Jurkat, Clone E6-1 (cell line): ENCODE measurements at regions not wholly inside any gene's neighbourhood (a gene's known extent, or its start where the extent isn't known, plus 50 kb on each side); places are given as distances from the start of the nearest gene placed in this dataset.

Experiments used
- DNase-seq: peaks from one replicate; pipeline ENCODE4 v3.0.0-alpha.2; 2011; ENCODE audit warnings: low read depth, low spot score
- H3K4me3 ChIP-seq: 2 replicates; pipeline ENCODE4 v1.5.1; 2011; ENCODE audit warnings: mild to moderate bottlenecking, low read length, control low read depth, moderate library complexity

GRCh38 chr4:24637173-24637572 lies 52.8 kb upstream of the DHX15 start:
- DNase-seq: no peak

GRCh38 chr4:24638396-24638875 lies 54.1 kb upstream of the DHX15 start:
- DNase-seq: no peak
- H3K4me3 ChIP-seq: no peak overlapping the region

More at GRCh38 chr4:24637173-24637572, 52.8 kb upstream of the DHX15 start:
- H3K4me3 ChIP-seq: no peak overlapping the region

GRCh38 chr4:24639714-24640113 lies 55.4 kb upstream of the DHX15 start:
- no peak for DNase-seq
- H3K4me3 ChIP-seq: no peak overlapping the region

- DNase-seq: no peak
- no peak overlapping the region for H3K4me3 ChIP-seq
Measured at GRCh38 chr4:24640366-24640765, 56.0 kb upstream of the DHX15 start.

- H3K4me3 ChIP-seq: no peak overlapping the region
- DNase-seq: no peak
Measured at GRCh38 chr4:24642981-24643547, 58.7 kb upstream of the DHX15 start.

- DNase-seq: no peak
Measured at GRCh38 chr4:24643774-24644520, 59.6 kb upstream of the DHX15 start.

GRCh38 chr4:24644983-24645764 lies 60.8 kb upstream of the DHX15 start:
- no peak overlapping the region for H3K4me3 ChIP-seq
- DNase-seq: no peak

More at GRCh38 chr4:24643774-24644520, 59.6 kb upstream of the DHX15 start:
- H3K4me3 ChIP-seq: no peak overlapping the region

DNA sequence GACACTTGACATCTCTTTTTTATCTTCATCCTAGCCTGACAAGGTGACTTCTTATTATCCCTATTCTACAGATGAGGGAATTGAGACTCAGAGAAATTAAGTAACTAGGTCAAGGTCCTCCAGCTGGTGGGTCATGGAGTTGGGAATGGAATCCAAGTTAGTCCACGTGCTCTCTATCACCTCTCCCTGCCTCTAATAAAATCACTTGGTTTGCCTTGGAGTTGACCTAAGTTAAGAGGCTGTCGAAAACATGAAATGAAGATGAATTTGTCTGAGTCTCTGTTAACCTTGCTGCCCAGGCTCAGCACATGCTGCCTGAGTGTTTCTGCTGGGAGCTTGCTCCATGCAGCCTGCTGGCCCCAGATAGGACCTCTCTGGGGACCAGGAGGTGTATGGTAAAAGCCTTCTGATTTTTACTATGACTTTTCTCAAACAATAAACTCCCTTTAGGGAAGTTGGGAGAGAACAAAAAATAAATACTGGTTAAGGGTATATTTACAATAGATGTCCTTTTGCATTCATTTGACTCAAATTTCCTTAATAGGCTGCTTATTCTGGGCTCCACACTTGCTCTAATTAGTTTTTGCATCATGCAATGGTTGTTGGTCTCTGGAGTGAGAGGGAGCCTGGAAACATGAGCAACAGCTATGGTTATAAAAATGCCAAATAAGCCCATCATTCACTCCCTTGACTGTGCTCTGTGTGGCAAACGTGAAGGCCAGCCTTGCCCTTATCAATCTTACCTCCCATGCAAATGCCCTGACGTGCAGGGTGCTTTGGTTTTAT lies 61.6 kb upstream of the DHX15 start:
- no peak for DNase-seq
- H3K4me3 ChIP-seq: no peak overlapping the region

DNA sequence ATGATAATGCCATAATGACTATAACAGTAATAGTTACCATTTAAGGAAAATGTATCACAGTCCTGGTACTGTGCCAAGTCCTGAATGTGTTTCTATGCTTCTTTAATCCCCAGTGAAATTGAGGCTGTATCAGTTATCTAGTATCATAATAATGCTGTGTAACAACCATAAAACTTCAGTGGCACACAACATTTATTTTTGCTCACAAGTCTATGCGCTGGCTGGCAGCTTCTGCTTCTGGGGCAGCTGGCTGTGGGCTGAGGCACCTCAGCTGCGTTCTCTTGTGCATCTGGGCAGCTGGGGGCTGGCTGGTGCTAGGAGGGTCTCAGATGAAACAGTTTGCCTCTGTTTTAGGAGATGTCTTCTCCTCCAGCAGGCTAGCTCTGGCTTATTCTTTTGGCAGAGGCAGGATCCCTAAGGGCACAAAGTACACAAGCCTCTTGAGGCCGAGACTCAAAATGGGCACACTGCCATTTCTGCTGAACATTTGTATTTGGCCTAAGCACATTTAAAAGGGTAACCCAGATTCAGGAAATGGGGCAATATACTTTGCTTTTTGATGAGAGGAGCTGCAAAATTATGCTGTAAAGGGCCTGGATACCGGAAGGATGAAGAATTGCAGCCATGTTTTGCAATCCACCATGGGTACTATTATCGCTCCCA lies 62.6 kb upstream of the DHX15 start:
- DNase-seq: no peak
- no peak overlapping the region for H3K4me3 ChIP-seq

DNA sequence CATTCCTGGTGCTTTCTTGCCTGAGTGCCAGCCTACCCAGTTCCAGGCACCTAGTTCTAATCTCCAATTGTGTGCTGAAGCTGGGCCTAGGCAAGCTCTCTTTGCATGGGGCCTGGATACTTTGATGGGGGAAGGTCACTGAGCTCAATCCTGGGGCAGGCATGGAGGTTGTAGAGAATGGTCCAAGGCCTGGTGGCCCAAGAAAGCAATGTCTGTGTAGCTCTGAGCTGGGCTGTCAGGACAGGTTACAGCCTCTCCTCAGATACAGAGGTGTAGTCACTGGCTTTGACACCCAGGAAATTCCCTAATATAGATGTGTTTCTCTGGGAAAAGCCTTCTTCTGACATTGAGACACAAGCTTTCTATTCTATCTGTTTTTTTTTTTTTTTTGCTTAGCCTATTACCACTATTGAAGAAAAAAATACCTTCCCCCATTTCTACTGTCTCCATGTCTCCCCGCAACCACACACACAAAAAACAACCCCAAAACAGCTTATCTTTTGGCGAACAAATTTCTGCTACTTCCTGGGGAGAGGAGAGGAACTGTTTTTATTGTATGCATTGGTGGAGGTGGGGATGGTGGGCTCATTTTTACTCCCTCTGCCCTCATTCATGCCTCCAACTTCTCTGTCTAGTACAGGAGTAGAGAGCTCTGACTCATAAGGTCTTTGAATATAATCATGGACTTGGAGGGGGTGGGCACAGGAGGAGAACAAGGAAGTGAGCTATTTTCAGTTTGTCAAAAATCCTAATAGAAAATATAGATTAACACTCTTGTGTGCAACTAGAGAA lies 66.7 kb upstream of the DHX15 start:
- no peak overlapping the region for H3K4me3 ChIP-seq
- DNase-seq: peak; percentile 25

DNA sequence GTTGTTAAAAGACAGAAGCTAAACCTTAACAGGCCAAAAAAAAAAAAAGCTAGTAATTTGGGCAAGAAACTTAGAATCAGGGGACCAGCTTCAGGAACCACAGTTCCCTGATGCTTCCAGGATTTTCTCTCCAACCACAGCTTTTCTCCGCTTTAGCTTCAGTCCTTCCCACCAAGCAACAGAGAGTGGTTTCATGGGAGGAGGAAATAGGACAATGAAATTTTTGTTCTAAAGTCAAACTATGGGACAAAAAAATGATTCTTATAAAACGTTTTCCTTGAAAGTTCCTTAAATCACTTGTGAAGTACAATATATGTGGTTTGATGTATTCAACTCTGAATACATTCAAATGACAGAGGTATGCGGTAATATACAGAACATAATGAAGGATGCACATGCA lies 71.0 kb upstream of the DHX15 start:
- no peak overlapping the region for H3K4me3 ChIP-seq
- DNase-seq: no peak

DNA sequence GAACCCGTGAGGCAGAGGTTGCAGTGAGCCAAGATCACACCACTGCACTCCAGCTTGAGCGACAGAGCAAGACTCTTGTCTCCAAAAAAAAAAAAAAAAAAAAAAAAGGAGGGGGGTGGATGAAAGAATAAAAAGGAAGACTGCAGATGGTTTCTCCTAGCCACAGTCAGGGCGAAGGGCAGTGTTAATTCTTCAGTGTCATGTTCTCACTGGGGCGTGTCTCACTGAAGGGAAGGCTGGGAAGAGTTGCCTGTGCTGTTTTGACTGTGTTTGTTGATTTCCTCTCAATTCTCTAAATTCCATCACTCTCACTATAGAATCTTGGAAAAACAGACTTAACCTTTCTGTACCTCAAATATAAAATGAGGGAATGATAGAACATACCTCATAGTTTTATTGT lies 71.6 kb upstream of the DHX15 start:
- DNase-seq: no peak
- H3K4me3 ChIP-seq: no peak overlapping the region

- H3K4me3 ChIP-seq: no peak overlapping the region
- DNase-seq: no peak
Measured at GRCh38 chr4:24656906-24657305, 72.6 kb upstream of the DHX15 start.

GRCh38 chr4:24657768-24658617 lies 73.6 kb upstream of the DHX15 start:
- peak; percentile 53 for DNase-seq
- no peak overlapping the region for H3K4me3 ChIP-seq

- no peak for DNase-seq
- H3K4me3 ChIP-seq: no peak overlapping the region
Measured at GRCh38 chr4:24659241-24659961, 75.0 kb upstream of the DHX15 start.

- H3K4me3 ChIP-seq: no peak overlapping the region
- no peak for DNase-seq
Measured at GRCh38 chr4:24662056-24662455, 77.7 kb upstream of the DHX15 start.

DNA sequence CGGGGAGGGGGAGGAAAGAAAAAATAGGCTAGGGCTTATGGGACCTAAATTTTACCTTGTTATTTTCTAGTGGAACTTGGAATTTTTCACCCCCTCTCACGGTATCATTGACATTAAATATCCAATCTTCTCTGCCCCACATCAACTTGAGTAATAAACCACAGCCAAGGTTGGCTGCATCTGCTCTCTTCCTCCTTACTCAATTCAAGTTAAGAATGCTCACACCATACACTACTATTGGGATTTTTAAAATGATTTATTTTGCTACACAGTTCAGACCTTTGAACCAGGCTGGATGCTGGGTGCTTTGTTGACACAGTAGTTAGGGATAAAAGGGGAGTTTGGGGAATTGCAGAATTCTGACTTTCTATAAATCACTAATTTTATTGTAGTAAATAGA lies 78.2 kb upstream of the DHX15 start:
- no peak for DNase-seq
- H3K4me3 ChIP-seq: no peak overlapping the region
